A673 (cell line): ENCODE measurements at regions not wholly inside any gene's neighbourhood (a gene's known extent, or its start where the extent isn't known, plus 50 kb on each side); places are given as distances from the start of the nearest gene placed in this dataset.

Source experiments
- EZH2 ChIP-seq: fragments of 200-600 bp; sonication (generic); IDR thresholded peaks from 2 replicates; pipeline ENCODE4 v1.6.1; 2017; ENCODE audit warnings: borderline replicate concordance, low read depth, mild to moderate bottlenecking, mixed read lengths, antibody characterized with exemption, low read length; ENCODE audit not compliant: poor library complexity, severe bottlenecking
- TF ChIP-seq, protein P1 (sequence below): fragments of 300-800, 200-600 bp; sonication (generic); conservative IDR thresholded peaks from 2 replicates; pipeline ENCODE4 v1.5.1; 2017; ENCODE audit warnings: low read depth, mild to moderate bottlenecking, antibody characterized with exemption, low read length, moderate library complexity, mixed read lengths

GRCh38 chr11:133711545-133711944 is 133.8 kb downstream of the SPATA19 start:
- no peak for TF ChIP-seq EZH2
- TF ChIP-seq, protein P1, sequence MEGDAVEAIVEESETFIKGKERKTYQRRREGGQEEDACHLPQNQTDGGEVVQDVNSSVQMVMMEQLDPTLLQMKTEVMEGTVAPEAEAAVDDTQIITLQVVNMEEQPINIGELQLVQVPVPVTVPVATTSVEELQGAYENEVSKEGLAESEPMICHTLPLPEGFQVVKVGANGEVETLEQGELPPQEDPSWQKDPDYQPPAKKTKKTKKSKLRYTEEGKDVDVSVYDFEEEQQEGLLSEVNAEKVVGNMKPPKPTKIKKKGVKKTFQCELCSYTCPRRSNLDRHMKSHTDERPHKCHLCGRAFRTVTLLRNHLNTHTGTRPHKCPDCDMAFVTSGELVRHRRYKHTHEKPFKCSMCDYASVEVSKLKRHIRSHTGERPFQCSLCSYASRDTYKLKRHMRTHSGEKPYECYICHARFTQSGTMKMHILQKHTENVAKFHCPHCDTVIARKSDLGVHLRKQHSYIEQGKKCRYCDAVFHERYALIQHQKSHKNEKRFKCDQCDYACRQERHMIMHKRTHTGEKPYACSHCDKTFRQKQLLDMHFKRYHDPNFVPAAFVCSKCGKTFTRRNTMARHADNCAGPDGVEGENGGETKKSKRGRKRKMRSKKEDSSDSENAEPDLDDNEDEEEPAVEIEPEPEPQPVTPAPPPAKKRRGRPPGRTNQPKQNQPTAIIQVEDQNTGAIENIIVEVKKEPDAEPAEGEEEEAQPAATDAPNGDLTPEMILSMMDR: no peak
